ENCODE measurements at regions not wholly inside any gene's neighbourhood (a gene's known extent, or its start where the extent isn't known, plus 50 kb on each side); places are given as distances from the start of the nearest gene placed in this dataset.

DNA sequence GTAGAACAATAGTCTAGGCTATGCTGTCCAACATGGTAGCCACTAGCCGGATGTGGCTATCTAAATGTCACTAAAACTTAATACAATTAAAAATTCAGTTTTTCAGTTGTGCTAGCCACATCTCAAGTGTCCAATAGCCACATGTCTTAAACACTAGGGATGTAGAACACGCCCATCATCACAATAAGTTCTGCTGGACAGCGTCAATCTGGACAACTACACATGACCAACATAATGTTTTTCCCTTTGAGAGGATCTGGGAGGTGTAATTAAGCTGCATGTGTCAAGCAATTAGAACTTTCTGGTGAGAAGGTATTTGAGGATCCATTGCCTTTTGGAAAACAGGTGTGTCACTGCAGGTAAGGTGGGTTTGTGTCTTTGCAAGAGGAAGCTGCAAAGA, 424.6 kb upstream of the WWC1 start:
- Histone ChIP-seq H3K27ac (ENCODE audit: low read depth in 1 of 2, low read length in 2 of 2) (no peak overlapping the region), H3K4me3 (replicated peaks in 1 of 3; ENCODE audit: low read depth in 2 of 3, low read length in 3 of 3) (no peak overlapping the region), H3K9ac (ENCODE audit: insufficient read depth, low read length, poor library complexity, severe bottlenecking) (no peak overlapping the region), H3K79me2 (ENCODE audit: insufficient read depth, low read length) (no peaks in the 10 kb centered on the region), H4K20me1 (ENCODE audit: insufficient read depth, low read length) (no peaks in the 10 kb centered on the region), H3K4me2 (replicated peaks; ENCODE audit: extremely low read depth, low read length, poor library complexity, severe bottlenecking) (no peak overlapping the region), H3K27me3 (ENCODE audit: control insufficient read depth in 2 of 2, insufficient read depth in 2 of 2, low read length in 2 of 2) (no peaks in the 10 kb centered on the region), H3K9me3 (replicated peaks in 1 of 2; ENCODE audit: control insufficient read depth in 1 of 2, insufficient read depth in 1 of 2, low read length in 2 of 2) (no peaks in the 10 kb centered on the region), H2AFZ (ENCODE audit: insufficient read depth, low read depth, low read length, poor library complexity, severe bottlenecking) (no peak overlapping the region), H3K4me1 (ENCODE audit: control insufficient read depth in 1 of 2, insufficient read depth in 2 of 2, low read length in 2 of 2) (no peaks in the 10 kb centered on the region), H3K36me3 (replicated peaks in 1 of 2; ENCODE audit: control insufficient read depth in 1 of 2, insufficient read depth in 2 of 2, low read length in 2 of 2) (no peaks in the 10 kb centered on the region)
- no peaks in the 10 kb centered on the region for H3K4me1 Mint-ChIP-seq
- 100% methylated on average over 1 of the region's 3 CpGs for WGBS (ENCODE audit: insufficient coverage)
- no peak for DNase-seq
- H3K4me3 Mint-ChIP-seq, result no peak overlapping the region
- H3K9me3 Mint-ChIP-seq, result peaks cover 0 to 2% (median 0%) of the 10 kb centered on the region in 7 donors
- intact Hi-C loops (cut with micrococcal nuclease), result no loop called here
- H3K27me3 Mint-ChIP-seq (ENCODE audit: low read depth in 3 of 3), result peaks cover 0 to 4% (median 0%) of the 10 kb centered on the region in 3 donors
- TF ChIP-seq, protein P1, sequence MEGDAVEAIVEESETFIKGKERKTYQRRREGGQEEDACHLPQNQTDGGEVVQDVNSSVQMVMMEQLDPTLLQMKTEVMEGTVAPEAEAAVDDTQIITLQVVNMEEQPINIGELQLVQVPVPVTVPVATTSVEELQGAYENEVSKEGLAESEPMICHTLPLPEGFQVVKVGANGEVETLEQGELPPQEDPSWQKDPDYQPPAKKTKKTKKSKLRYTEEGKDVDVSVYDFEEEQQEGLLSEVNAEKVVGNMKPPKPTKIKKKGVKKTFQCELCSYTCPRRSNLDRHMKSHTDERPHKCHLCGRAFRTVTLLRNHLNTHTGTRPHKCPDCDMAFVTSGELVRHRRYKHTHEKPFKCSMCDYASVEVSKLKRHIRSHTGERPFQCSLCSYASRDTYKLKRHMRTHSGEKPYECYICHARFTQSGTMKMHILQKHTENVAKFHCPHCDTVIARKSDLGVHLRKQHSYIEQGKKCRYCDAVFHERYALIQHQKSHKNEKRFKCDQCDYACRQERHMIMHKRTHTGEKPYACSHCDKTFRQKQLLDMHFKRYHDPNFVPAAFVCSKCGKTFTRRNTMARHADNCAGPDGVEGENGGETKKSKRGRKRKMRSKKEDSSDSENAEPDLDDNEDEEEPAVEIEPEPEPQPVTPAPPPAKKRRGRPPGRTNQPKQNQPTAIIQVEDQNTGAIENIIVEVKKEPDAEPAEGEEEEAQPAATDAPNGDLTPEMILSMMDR (IDR thresholded peaks at IDR 0.05), result no peak
- no peaks in the 10 kb centered on the region for H3K36me3 Mint-ChIP-seq
- no peak overlapping the region for H3K27ac Mint-ChIP-seq

DNA sequence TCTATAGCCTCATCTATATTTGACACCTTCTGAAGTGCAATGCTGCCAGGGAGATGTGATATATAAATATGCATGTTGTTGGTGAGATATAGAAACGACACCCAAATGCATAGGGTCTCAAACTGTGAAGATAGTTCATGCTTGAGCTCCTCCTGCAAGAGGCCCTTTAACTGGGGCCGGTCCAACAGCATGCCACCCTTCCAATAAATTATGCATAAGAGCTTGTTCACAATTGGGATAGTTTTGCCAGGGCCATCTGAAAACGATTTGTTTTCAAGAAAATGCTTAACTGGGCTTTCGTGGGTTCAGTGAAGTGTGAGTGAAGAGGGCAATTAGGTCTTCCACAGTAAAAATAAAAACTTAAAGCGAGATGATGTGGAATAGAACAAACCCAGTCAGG, 424.2 kb upstream of the WWC1 start:
- Mint-ChIP-seq H3K27ac (no peak overlapping the region), H3K36me3 (no peaks in the 10 kb centered on the region), H3K4me3 (no peak overlapping the region), H3K27me3 (ENCODE audit: low read depth in 3 of 3) (peaks cover 0 to 7% (median 2%) of the 10 kb centered on the region in 3 donors), H3K9me3 (peaks cover 0 to 2% (median 0%) of the 10 kb centered on the region in 7 donors), H3K4me1 (no peaks in the 10 kb centered on the region)
- H3K4me1 ChIP-seq (ENCODE audit: control insufficient read depth in 1 of 2, insufficient read depth in 2 of 2, low read length in 2 of 2), result no peaks in the 10 kb centered on the region
- H3K9ac ChIP-seq (ENCODE audit: insufficient read depth, low read length, poor library complexity, severe bottlenecking), result no peak overlapping the region
- no peak overlapping the region for H3K4me3 ChIP-seq (replicated peaks in 1 of 3; ENCODE audit: low read depth in 2 of 3, low read length in 3 of 3)
- H3K27me3 ChIP-seq (ENCODE audit: control insufficient read depth in 2 of 2, insufficient read depth in 2 of 2, low read length in 2 of 2), result no peaks in the 10 kb centered on the region
- no peak for DNase-seq
- no peaks in the 10 kb centered on the region for H3K79me2 ChIP-seq (ENCODE audit: insufficient read depth, low read length)
- H2AFZ ChIP-seq (ENCODE audit: insufficient read depth, low read depth, low read length, poor library complexity, severe bottlenecking), result no peak overlapping the region
- no peaks in the 10 kb centered on the region for H3K36me3 ChIP-seq (replicated peaks in 1 of 2; ENCODE audit: control insufficient read depth in 1 of 2, insufficient read depth in 2 of 2, low read length in 2 of 2)
- H3K9me3 ChIP-seq (replicated peaks in 1 of 2; ENCODE audit: control insufficient read depth in 1 of 2, insufficient read depth in 1 of 2, low read length in 2 of 2), result no peaks in the 10 kb centered on the region
- H3K27ac ChIP-seq (ENCODE audit: low read depth in 1 of 2, low read length in 2 of 2), result no peak overlapping the region
- no peaks in the 10 kb centered on the region for H4K20me1 ChIP-seq (ENCODE audit: insufficient read depth, low read length)
- no peak overlapping the region for H3K4me2 ChIP-seq (replicated peaks; ENCODE audit: extremely low read depth, low read length, poor library complexity, severe bottlenecking)
- intact Hi-C loops (cut with micrococcal nuclease), result no loop called here
- TF ChIP-seq, protein P1 (IDR thresholded peaks at IDR 0.05), result no peak
- WGBS (ENCODE audit: insufficient coverage), result 100% methylated on average over 1 of the region's 5 CpGs

Measured in CD14-positive monocyte (primary cell).